HepG2 (cell line): ENCODE measurements at regions not wholly inside any gene's neighbourhood (a gene's known extent, or its start where the extent isn't known, plus 50 kb on each side); places are given as distances from the start of the nearest gene placed in this dataset.

Experiments
- CCDC6 ChIP-seq: sonication (generic); formaldehyde crosslinking; IDR thresholded peaks from 2 replicates; pipeline ENCODE4 v1.8.1; 2022; ENCODE audit warnings: mild to moderate bottlenecking, missing genetic modification reagents, moderate library complexity
- EED ChIP-seq: sonication (generic); formaldehyde crosslinking; IDR thresholded peaks from 2 replicates; pipeline ENCODE4 v1.5.0; 2020; ENCODE audit warnings: mild to moderate bottlenecking, missing genetic modification reagents
- GATAD2A ChIP-seq: IDR thresholded peaks from 2 replicates; pipeline ENCODE4 v1.6.1; 2016
- NFIC ChIP-seq: IDR thresholded peaks from 2 replicates; pipeline ENCODE4 v1.6.1; 2012; ENCODE audit warnings: mild to moderate bottlenecking, low read length, inconsistent platforms
- PRPF4 ChIP-seq: fragments of 200-400 bp; formaldehyde crosslinking; IDR thresholded peaks from 2 replicates; pipeline ENCODE4 v1.6.1; 2016; ENCODE audit warnings: low read length, low read depth; ENCODE audit not compliant: poor library complexity, severe bottlenecking
- RFX5 ChIP-seq: IDR thresholded peaks from 2 replicates; pipeline ENCODE4 v1.6.1; 2011; ENCODE audit warnings: low read depth, low read length, improper control_type of control experiment
- SRSF1 ChIP-seq: fragments of 200-400 bp; formaldehyde crosslinking; optimal IDR thresholded peaks from 2 replicates; pipeline ENCODE3; 2017; ENCODE audit warnings: mild to moderate bottlenecking, low read depth, low read length, moderate library complexity
- TCF7 ChIP-seq: sonication (generic); IDR thresholded peaks from 2 replicates; pipeline ENCODE4 v1.6.1; 2016; ENCODE audit warnings: antibody characterized with exemption, low read depth
- TMF1 ChIP-seq: sonication (generic); formaldehyde crosslinking; IDR thresholded peaks from 2 replicates; pipeline ENCODE4 v1.8.1; 2022; ENCODE audit warnings: low read depth, missing genetic modification reagents
- ZBTB3 ChIP-seq: sonication (generic); formaldehyde crosslinking; IDR thresholded peaks from 2 replicates; pipeline ENCODE4 v1.4.0; 2020; ENCODE audit warnings: low read depth, mild to moderate bottlenecking, moderate library complexity, missing genetic modification reagents, borderline replicate concordance
- ZFP62 ChIP-seq: sonication (generic); formaldehyde crosslinking; IDR thresholded peaks from 2 replicates; pipeline ENCODE4 v1.4.0; 2020; ENCODE audit warnings: missing genetic modification reagents
- ZMYM2 ChIP-seq: sonication (generic); formaldehyde crosslinking; IDR thresholded peaks from 2 replicates; pipeline ENCODE4 v1.8.0; 2022; ENCODE audit warnings: mild to moderate bottlenecking, missing genetic modification reagents
- ZNF292 ChIP-seq: sonication (generic); formaldehyde crosslinking; IDR thresholded peaks from 2 replicates; pipeline ENCODE4 v1.8.1; 2022; ENCODE audit warnings: mild to moderate bottlenecking, low read depth, missing genetic modification reagents, borderline replicate concordance
- ZNF30 ChIP-seq: sonication (generic); formaldehyde crosslinking; IDR thresholded peaks from 2 replicates; pipeline ENCODE4 v1.5.0; 2020; ENCODE audit warnings: mild to moderate bottlenecking, missing genetic modification reagents
- ZSCAN20 ChIP-seq: sonication (generic); formaldehyde crosslinking; IDR thresholded peaks from 2 replicates; pipeline ENCODE4 v1.4.0; 2020; ENCODE audit warnings: missing genetic modification reagents, mild to moderate bottlenecking, borderline replicate concordance
- TF ChIP-seq, protein P1 (sequence below): IDR thresholded peaks from 2 replicates; pipeline ENCODE4 v1.6.1; 2016
- TF ChIP-seq, protein P2 (sequence below): sonication (generic); formaldehyde crosslinking; IDR thresholded peaks from 2 replicates; pipeline ENCODE4 v1.8.0; 2022; ENCODE audit warnings: missing genetic modification reagents, mild to moderate bottlenecking, inconsistent platforms, borderline replicate concordance
- TF ChIP-seq, protein P3 (sequence below): IDR thresholded peaks from 2 replicates; pipeline ENCODE4 v1.6.1; 2016; ENCODE audit warnings: low read depth, borderline replicate concordance
- TF ChIP-seq, protein P4 (sequence below): sonication (generic); formaldehyde crosslinking; IDR thresholded peaks from 2 replicates; pipeline ENCODE4 v1.4.0; 2020; ENCODE audit warnings: missing genetic modification reagents
- TF ChIP-seq, protein P5 (sequence below): sonication (generic); formaldehyde crosslinking; IDR thresholded peaks from 2 replicates; pipeline ENCODE4 v1.4.0; 2020; ENCODE audit warnings: missing genetic modification reagents
- TF ChIP-seq, protein P6 (sequence below): sonication (generic); formaldehyde crosslinking; IDR thresholded peaks from 2 replicates; pipeline ENCODE4 v1.5.0; 2020; ENCODE audit warnings: mild to moderate bottlenecking, missing genetic modification reagents
- TF ChIP-seq, protein P7 (sequence below): sonication (generic); formaldehyde crosslinking; IDR thresholded peaks from 2 replicates; pipeline ENCODE4 v1.8.0; 2022; ENCODE audit warnings: mild to moderate bottlenecking, missing genetic modification reagents, moderate library complexity

DNA sequence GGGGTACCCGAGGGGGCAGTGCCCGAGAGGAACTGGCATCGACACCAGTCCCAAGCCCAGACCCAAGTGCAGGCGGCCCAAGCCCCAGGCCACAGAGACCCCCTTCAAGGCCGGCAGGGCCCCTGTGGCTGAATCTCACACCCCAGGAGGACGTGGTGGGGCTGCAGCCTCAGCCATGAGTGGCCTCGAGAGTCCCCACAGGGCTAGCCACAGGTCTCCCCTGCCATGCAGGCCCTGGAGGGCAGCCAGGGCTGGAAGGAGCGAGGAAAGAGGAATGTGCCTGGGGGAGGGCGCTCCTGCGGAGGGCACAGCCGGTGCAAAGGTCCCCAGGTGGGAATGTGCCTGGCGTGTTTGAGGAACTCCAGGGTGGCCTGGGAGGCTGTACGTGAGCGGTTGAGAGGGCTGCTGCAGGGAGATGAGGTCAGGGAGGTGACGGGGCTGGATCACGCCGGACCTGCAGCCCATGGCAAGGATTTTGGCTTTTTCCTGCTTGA lies 86.1 kb downstream of the NCOR2 start (continued):
- TF ChIP-seq, protein P1, sequence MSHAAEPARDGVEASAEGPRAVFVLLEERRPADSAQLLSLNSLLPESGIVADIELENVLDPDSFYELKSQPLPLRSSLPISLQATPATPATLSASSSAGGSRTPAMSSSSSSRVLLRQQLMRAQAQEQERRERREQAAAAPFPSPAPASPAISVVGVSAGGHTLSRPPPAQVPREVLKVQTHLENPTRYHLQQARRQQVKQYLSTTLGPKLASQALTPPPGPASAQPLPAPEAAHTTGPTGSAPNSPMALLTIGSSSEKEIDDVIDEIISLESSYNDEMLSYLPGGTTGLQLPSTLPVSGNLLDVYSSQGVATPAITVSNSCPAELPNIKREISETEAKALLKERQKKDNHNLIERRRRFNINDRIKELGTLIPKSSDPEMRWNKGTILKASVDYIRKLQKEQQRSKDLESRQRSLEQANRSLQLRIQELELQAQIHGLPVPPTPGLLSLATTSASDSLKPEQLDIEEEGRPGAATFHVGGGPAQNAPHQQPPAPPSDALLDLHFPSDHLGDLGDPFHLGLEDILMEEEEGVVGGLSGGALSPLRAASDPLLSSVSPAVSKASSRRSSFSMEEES (CRISPR knock-in tag): no peak
- no peak for TF ChIP-seq ZSCAN20
- no peak for TF ChIP-seq EED (CRISPR knock-in tag)
- TF ChIP-seq, protein P2, sequence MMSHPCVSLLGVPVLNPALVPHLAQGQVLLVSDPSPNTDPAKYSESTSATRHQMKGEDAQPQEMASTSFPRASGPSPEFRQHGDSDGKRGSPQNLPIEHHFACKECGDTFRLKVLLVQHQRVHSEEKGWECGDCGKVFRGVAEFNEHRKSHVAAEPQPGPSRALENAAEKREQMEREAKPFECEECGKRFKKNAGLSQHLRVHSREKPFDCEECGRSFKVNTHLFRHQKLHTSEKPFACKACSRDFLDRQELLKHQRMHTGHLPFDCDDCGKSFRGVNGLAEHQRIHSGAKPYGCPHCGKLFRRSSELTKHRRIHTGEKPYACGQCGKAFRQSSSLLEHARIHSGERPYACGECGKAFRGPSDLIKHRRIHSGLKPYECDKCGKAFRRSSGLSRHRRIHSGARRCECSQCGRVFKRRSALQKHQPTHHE: no peak
- no peak; the same call in 1 of the 2 replicates for TF ChIP-seq ZNF292 (CRISPR knock-in tag)
- TF ChIP-seq, protein P3, sequence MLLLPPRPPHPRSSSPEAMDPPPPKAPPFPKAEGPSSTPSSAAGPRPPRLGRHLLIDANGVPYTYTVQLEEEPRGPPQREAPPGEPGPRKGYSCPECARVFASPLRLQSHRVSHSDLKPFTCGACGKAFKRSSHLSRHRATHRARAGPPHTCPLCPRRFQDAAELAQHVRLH (CRISPR knock-in tag): no peak; the same call in 1 of the 2 replicates
- TF ChIP-seq ZMYM2 (CRISPR knock-in tag): peak; percentile 82
- TF ChIP-seq SRSF1: peak; percentile 66
- no peak for TF ChIP-seq TMF1
- no peak; the same call in 1 of the 2 replicates for TF ChIP-seq ZBTB3 (CRISPR knock-in tag)
- no peak for TF ChIP-seq TCF7
- TF ChIP-seq, protein P4, sequence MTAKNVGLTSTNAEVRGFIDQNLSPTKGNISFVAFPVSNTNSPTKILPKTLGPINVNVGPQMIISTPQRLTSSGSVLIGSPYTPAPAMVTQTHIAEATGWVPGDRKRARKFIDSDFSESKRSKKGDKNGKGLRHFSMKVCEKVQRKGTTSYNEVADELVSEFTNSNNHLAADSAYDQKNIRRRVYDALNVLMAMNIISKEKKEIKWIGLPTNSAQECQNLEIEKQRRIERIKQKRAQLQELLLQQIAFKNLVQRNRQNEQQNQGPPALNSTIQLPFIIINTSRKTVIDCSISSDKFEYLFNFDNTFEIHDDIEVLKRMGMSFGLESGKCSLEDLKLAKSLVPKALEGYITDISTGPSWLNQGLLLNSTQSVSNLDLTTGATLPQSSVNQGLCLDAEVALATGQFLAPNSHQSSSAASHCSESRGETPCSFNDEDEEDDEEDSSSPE (CRISPR knock-in tag): 0 out of 2 replicates have a peak, but pooled peaks have one; percentile 16
- TF ChIP-seq, protein P5, sequence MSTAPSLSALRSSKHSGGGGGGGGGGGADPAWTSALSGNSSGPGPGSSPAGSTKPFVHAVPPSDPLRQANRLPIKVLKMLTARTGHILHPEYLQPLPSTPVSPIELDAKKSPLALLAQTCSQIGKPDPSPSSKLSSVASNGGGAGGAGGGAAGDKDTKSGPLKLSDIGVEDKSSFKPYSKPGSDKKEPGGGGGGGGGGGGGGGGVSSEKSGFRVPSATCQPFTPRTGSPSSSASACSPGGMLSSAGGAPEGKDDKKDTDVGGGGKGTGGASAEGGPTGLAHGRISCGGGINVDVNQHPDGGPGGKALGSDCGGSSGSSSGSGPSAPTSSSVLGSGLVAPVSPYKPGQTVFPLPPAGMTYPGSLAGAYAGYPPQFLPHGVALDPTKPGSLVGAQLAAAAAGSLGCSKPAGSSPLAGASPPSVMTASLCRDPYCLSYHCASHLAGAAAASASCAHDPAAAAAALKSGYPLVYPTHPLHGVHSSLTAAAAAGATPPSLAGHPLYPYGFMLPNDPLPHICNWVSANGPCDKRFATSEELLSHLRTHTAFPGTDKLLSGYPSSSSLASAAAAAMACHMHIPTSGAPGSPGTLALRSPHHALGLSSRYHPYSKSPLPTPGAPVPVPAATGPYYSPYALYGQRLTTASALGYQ (CRISPR knock-in tag): no peak
- TF ChIP-seq GATAD2A (CRISPR knock-in tag): 0 out of 2 replicates have a peak, but pooled peaks have one; percentile 37
- no peak for TF ChIP-seq ZNF30 (CRISPR knock-in tag)
- TF ChIP-seq, protein P6, sequence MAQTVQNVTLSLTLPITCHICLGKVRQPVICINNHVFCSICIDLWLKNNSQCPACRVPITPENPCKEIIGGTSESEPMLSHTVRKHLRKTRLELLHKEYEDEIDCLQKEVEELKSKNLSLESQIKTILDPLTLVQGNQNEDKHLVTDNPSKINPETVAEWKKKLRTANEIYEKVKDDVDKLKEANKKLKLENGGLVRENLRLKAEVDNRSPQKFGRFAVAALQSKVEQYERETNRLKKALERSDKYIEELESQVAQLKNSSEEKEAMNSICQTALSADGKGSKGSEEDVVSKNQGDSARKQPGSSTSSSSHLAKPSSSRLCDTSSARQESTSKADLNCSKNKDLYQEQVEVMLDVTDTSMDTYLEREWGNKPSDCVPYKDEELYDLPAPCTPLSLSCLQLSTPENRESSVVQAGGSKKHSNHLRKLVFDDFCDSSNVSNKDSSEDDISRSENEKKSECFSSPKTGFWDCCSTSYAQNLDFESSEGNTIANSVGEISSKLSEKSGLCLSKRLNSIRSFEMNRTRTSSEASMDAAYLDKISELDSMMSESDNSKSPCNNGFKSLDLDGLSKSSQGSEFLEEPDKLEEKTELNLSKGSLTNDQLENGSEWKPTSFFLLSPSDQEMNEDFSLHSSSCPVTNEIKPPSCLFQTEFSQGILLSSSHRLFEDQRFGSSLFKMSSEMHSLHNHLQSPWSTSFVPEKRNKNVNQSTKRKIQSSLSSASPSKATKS (CRISPR knock-in tag): no peak
- TF ChIP-seq NFIC: no peak
- no peak for TF ChIP-seq PRPF4
- no peak for TF ChIP-seq ZFP62
- TF ChIP-seq RFX5: no peak
- no peak for TF ChIP-seq CCDC6 (CRISPR knock-in tag)
- TF ChIP-seq, protein P7, sequence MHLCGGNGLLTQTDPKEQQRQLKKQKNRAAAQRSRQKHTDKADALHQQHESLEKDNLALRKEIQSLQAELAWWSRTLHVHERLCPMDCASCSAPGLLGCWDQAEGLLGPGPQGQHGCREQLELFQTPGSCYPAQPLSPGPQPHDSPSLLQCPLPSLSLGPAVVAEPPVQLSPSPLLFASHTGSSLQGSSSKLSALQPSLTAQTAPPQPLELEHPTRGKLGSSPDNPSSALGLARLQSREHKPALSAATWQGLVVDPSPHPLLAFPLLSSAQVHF (CRISPR knock-in tag): no peak
